Liver (tissue), 8 donors: ENCODE measurements at regions not wholly inside any gene's neighbourhood (a gene's known extent, or its start where the extent isn't known, plus 50 kb on each side); places are given as distances from the start of the nearest gene placed in this dataset.

ENCODE experiments used
- DNase-seq: peaks from one replicate; pipeline ENCODE4 v3.0.0-alpha.2; 2017; ENCODE audit warnings: low spot score
- H3K27ac ChIP-seq, 2 donors: one replicate each; pipeline ENCODE4 v1.7.0; 2013; ENCODE audit warnings: inconsistent platforms in 2 of 2, low read length in 2 of 2, control low read depth in 1 of 2, low read depth in 1 of 2, mild to moderate bottlenecking in 1 of 2
- H3K27me3 ChIP-seq, 4 donors: one replicate each; pipeline versions ENCODE4 v1.6.1 to v1.7.0; 2013; ENCODE audit warnings: low read length in 3 of 4, inconsistent platforms in 1 of 4, mild to moderate bottlenecking in 1 of 4, moderate library complexity in 1 of 4; ENCODE audit not compliant: control insufficient read depth in 4 of 4, insufficient read depth in 4 of 4
- H3K36me3 ChIP-seq, 4 donors: one replicate each; pipeline versions ENCODE4 v1.6.1 to v1.7.0; 2013; ENCODE audit warnings: low read length in 3 of 4, mild to moderate bottlenecking in 3 of 4, low read depth in 1 of 4, moderate library complexity in 1 of 4; ENCODE audit not compliant: control insufficient read depth in 4 of 4, insufficient read depth in 3 of 4
- H3K4me1 ChIP-seq, 4 donors: one replicate each; pipeline versions ENCODE4 v1.6.1 to v1.7.0; 2013; ENCODE audit warnings: low read length in 3 of 4, mild to moderate bottlenecking in 3 of 4, moderate library complexity in 1 of 4; ENCODE audit not compliant: control insufficient read depth in 4 of 4, insufficient read depth in 4 of 4
- H3K4me3 ChIP-seq, 3 donors: one replicate each; pipeline versions ENCODE4 v1.6.1 to v1.7.0; 2013; ENCODE audit warnings: low read length in 3 of 3, control low read depth in 1 of 3, low read depth in 1 of 3, mild to moderate bottlenecking in 1 of 3
- H3K9ac ChIP-seq, 2 donors: one replicate each; pipeline ENCODE4 v1.7.0; 2013; ENCODE audit warnings: low read length in 2 of 2, mild to moderate bottlenecking in 2 of 2, moderate library complexity in 2 of 2, control low read depth in 1 of 2, low read depth in 1 of 2
- H3K9me3 ChIP-seq, 4 donors: one replicate each; pipeline versions ENCODE4 v1.6.1 to v1.7.0; 2013; ENCODE audit warnings: low read length in 3 of 4; ENCODE audit not compliant: control insufficient read depth in 4 of 4
- CTCF ChIP-seq: fragments of 150-350 bp; IDR thresholded peaks from 2 replicates; pipeline ENCODE4 v1.5.1; 2017; ENCODE audit warnings: improper control_type of control experiment, low read depth, low read length; ENCODE audit not compliant: missing input control
- FOXA1 ChIP-seq: IDR thresholded peaks from 2 replicates; pipeline ENCODE4 v1.6.1; 2016; ENCODE audit warnings: antibody characterized with exemption
- FOXA2 ChIP-seq: IDR thresholded peaks from 2 replicates; pipeline ENCODE4 v1.6.1; 2016; ENCODE audit warnings: antibody characterized with exemption
- HNF4A ChIP-seq, 2 donors: conservative IDR thresholded peaks; 2 replicates each; pipeline ENCODE4 v1.6.1; 2016; ENCODE audit warnings: antibody characterized with exemption in 2 of 2, mild to moderate bottlenecking in 2 of 2
- HNF4G ChIP-seq: IDR thresholded peaks from 2 replicates; pipeline ENCODE4 v1.6.1; 2016; ENCODE audit warnings: antibody characterized with exemption
- MAX ChIP-seq: IDR thresholded peaks from 2 replicates; pipeline ENCODE4 v1.6.1; 2016; ENCODE audit warnings: antibody characterized with exemption
- NR2F2 ChIP-seq: IDR thresholded peaks from 2 replicates; pipeline ENCODE4 v1.6.1; 2016; ENCODE audit warnings: antibody characterized with exemption
- RAD21 ChIP-seq, 2 donors: IDR thresholded peaks; 2 replicates each; pipeline ENCODE4 v1.6.1; 2016; ENCODE audit warnings: antibody characterized with exemption in 2 of 2, mild to moderate bottlenecking in 2 of 2
- REST ChIP-seq: IDR thresholded peaks from 2 replicates; pipeline ENCODE4 v1.6.1; 2016; ENCODE audit warnings: antibody characterized with exemption, mild to moderate bottlenecking
- RXRA ChIP-seq, 2 donors: IDR thresholded peaks; 2 replicates each; pipeline ENCODE4 v1.6.1; 2017 to 2018; ENCODE audit warnings: antibody characterized with exemption in 2 of 2, mild to moderate bottlenecking in 1 of 2
- SP1 ChIP-seq: IDR thresholded peaks from 2 replicates; pipeline ENCODE4 v1.6.1; 2018; ENCODE audit warnings: antibody characterized with exemption, mild to moderate bottlenecking
- TAF1 ChIP-seq: conservative IDR thresholded peaks from 2 replicates; pipeline ENCODE4 v1.6.1; 2016; ENCODE audit warnings: antibody characterized with exemption, mild to moderate bottlenecking
- YY1 ChIP-seq: IDR thresholded peaks from 2 replicates; pipeline ENCODE4 v1.6.1; 2016; ENCODE audit warnings: antibody characterized with exemption, mild to moderate bottlenecking
- WGBS: extraction: QIAGEN DNeasy Blood & Tissue Kit; methylation state at CpG from one replicate; pipeline ENCODE4 v1.1.7; 2013; 5-methylcytosine and 5-hydroxymethylcytosine counted together
- TF ChIP-seq, protein P1 (sequence below): IDR thresholded peaks from 2 replicates; pipeline ENCODE4 v1.6.1; 2016; ENCODE audit warnings: antibody characterized with exemption
- donor health status: healthy.
- donor health status: healthy.
- donor health status: healthy.
- donor health status: healthy.
- donor health status: healthy.

- TF ChIP-seq HNF4A (conservative IDR thresholded peaks at IDR 0.05), result no peak
- no peak for TF ChIP-seq CTCF
- no peak for TF ChIP-seq MAX
- no peak for TF ChIP-seq NR2F2
- TF ChIP-seq RAD21 (IDR thresholded peaks at IDR 0.05), result no peak
- TF ChIP-seq TAF1, result no peak
- TF ChIP-seq FOXA2, result no peak
Observed at GRCh38 chr16:73882033-73882432, 414.6 kb upstream of the PSMD7 start (continued).

DNA sequence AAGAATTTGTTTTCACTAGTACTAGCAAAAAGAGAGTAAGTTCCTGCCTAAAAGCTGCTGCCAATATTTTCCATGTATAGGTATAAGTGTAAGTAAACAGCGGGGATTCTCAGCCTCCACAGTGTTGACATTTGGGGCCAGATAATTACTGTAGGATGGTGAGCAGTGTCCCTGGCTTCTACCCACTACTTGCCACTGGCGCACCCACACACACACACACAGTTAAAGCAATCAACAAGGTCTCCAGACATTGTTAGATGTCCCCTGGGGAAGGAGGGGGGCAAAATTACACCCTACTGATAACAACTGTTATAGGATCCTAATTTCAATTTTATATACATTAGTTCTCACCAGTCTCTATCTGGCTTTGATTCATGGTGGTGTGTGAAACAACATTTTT lies 417.0 kb upstream of the PSMD7 start:
- Histone ChIP-seq H3K36me3 (no peaks in the 10 kb centered on the region), H3K27ac (no peak overlapping the region), H3K9me3 (no peaks in the 10 kb centered on the region), H3K4me3 (no peak overlapping the region), H3K9ac (no peak overlapping the region), H3K27me3 (peaks cover 0 to 7% (median 2%) of the 10 kb centered on the region in 4 donors), H3K4me1 (no peaks in the 10 kb centered on the region)
- TF ChIP-seq, protein P1, sequence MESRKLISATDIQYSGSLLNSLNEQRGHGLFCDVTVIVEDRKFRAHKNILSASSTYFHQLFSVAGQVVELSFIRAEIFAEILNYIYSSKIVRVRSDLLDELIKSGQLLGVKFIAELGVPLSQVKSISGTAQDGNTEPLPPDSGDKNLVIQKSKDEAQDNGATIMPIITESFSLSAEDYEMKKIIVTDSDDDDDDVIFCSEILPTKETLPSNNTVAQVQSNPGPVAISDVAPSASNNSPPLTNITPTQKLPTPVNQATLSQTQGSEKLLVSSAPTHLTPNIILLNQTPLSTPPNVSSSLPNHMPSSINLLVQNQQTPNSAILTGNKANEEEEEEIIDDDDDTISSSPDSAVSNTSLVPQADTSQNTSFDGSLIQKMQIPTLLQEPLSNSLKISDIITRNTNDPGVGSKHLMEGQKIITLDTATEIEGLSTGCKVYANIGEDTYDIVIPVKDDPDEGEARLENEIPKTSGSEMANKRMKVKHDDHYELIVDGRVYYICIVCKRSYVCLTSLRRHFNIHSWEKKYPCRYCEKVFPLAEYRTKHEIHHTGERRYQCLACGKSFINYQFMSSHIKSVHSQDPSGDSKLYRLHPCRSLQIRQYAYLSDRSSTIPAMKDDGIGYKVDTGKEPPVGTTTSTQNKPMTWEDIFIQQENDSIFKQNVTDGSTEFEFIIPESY, result no peak
- TF ChIP-seq FOXA1 (no peak), REST (no peak), YY1 (no peak), MAX (no peak), SP1 (no peak), CTCF (no peak), FOXA2 (no peak), RXRA (IDR thresholded peaks at IDR 0.05) (no peak), RAD21 (IDR thresholded peaks at IDR 0.05) (no peak), TAF1 (no peak), HNF4G (no peak)
- DNase-seq, result no peak
- 72% methylated on average over 2 of the region's 2 CpGs for WGBS
